Loucy (cell line): ENCODE measurements at regions not wholly inside any gene's neighbourhood (a gene's known extent, or its start where the extent isn't known, plus 50 kb on each side); places are given as distances from the start of the nearest gene placed in this dataset.

Experiments used
- H2AFZ ChIP-seq: fragments of 200-600 bp; sonication (generic); 2 replicates; pipeline ENCODE4 v1.6.0; 2016; ENCODE audit warnings: antibody characterized with exemption, mild to moderate bottlenecking, low read length, moderate library complexity
- H3F3A ChIP-seq: fragments of 200-600 bp; 2 replicates; pipeline ENCODE4 v1.6.0; 2016; ENCODE audit warnings: antibody characterized with exemption, low read depth, mild to moderate bottlenecking
- H3K27me3 ChIP-seq: fragments of 200-600 bp; sonication (generic); 2 replicates; pipeline ENCODE4 v1.6.1; 2014; ENCODE audit warnings: low read length, mild to moderate bottlenecking; ENCODE audit not compliant: insufficient read depth, poor library complexity, severe bottlenecking
- H3K36me3 ChIP-seq: fragments of 200-600 bp; sonication (generic); 2 replicates; pipeline ENCODE4 v1.6.1; 2016; ENCODE audit warnings: low read length; ENCODE audit not compliant: insufficient read depth
- H3K4me1 ChIP-seq: fragments of 200-600 bp; sonication (generic); 2 replicates; pipeline ENCODE4 v1.5.1; 2014; ENCODE audit warnings: low read length, mild to moderate bottlenecking; ENCODE audit not compliant: insufficient read depth, poor library complexity, severe bottlenecking
- H3K4me2 ChIP-seq: fragments of 200-600 bp; sonication (generic); 2 replicates; pipeline ENCODE4 v1.6.0; 2014; ENCODE audit warnings: antibody characterized with exemption, low read length, low read depth, mild to moderate bottlenecking; ENCODE audit not compliant: poor library complexity, severe bottlenecking
- H3K4me3 ChIP-seq: fragments of 200-600 bp; sonication (generic); 2 replicates; pipeline ENCODE4 v1.5.1; 2014; ENCODE audit warnings: low read length, mild to moderate bottlenecking, mixed read lengths; ENCODE audit not compliant: poor library complexity, severe bottlenecking
- H3K79me2 ChIP-seq: fragments of 200-600 bp; sonication (generic); 2 replicates; pipeline ENCODE4 v1.6.1; 2014; ENCODE audit warnings: low read length; ENCODE audit not compliant: insufficient read depth
- H3K9ac ChIP-seq: fragments of 200-600 bp; sonication (generic); 2 replicates; pipeline ENCODE4 v1.6.0; 2014; ENCODE audit warnings: mild to moderate bottlenecking, low read depth, low read length, moderate library complexity; ENCODE audit not compliant: poor library complexity, severe bottlenecking
- H3K9me2 ChIP-seq: fragments of 200-600 bp; sonication (generic); replicated peaks from 2 replicates; pipeline ENCODE4 v1.6.1; 2016; ENCODE audit warnings: low read depth, low read length, mixed read lengths
- H3K9me3 ChIP-seq: fragments of 200-600 bp; sonication (generic); 2 replicates; pipeline ENCODE4 v1.6.1; 2014; ENCODE audit warnings: mild to moderate bottlenecking, antibody characterized with exemption, low read length, low read depth; ENCODE audit not compliant: insufficient read depth
- H4K20me1 ChIP-seq: fragments of 200-600 bp; sonication (generic); 2 replicates; pipeline ENCODE4 v1.6.0; 2014; ENCODE audit warnings: antibody characterized with exemption, low read length, mild to moderate bottlenecking; ENCODE audit not compliant: insufficient read depth, poor library complexity, severe bottlenecking
- EZH2phosphoT487 ChIP-seq: fragments of 200-600 bp; IDR thresholded peaks from 2 replicates; pipeline ENCODE4 v1.6.1; 2018; ENCODE audit warnings: antibody characterized with exemption, mild to moderate bottlenecking, moderate library complexity, borderline replicate concordance
- TF ChIP-seq, protein P1 (sequence below): fragments of 200-600 bp; sonication (generic); conservative IDR thresholded peaks from 2 replicates; pipeline ENCODE4 v1.5.1; 2014; ENCODE audit warnings: mild to moderate bottlenecking, antibody characterized with exemption, low read length

- Histone ChIP-seq H2AFZ (no peak overlapping the region), H3K36me3 (no peaks in the 10 kb centered on the region), H3K4me2 (no peak overlapping the region), H3K27me3 (no peaks in the 10 kb centered on the region), H3K4me1 (no peaks in the 10 kb centered on the region), H3K9me3 (peaks cover 4% of the 10 kb centered on the region; the same call in 1 of the 2 replicates), H3K4me3 (no peak overlapping the region), H3K9me2 (no peaks in the 10 kb centered on the region), H3F3A (no peaks in the 10 kb centered on the region), H3K79me2 (no peaks in the 10 kb centered on the region), H3K9ac (no peak overlapping the region), H4K20me1 (no peaks in the 10 kb centered on the region)
- TF ChIP-seq, protein P1, sequence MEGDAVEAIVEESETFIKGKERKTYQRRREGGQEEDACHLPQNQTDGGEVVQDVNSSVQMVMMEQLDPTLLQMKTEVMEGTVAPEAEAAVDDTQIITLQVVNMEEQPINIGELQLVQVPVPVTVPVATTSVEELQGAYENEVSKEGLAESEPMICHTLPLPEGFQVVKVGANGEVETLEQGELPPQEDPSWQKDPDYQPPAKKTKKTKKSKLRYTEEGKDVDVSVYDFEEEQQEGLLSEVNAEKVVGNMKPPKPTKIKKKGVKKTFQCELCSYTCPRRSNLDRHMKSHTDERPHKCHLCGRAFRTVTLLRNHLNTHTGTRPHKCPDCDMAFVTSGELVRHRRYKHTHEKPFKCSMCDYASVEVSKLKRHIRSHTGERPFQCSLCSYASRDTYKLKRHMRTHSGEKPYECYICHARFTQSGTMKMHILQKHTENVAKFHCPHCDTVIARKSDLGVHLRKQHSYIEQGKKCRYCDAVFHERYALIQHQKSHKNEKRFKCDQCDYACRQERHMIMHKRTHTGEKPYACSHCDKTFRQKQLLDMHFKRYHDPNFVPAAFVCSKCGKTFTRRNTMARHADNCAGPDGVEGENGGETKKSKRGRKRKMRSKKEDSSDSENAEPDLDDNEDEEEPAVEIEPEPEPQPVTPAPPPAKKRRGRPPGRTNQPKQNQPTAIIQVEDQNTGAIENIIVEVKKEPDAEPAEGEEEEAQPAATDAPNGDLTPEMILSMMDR, result no peak
- TF ChIP-seq EZH2phosphoT487, result no peak
Observed at GRCh38 chr14:84825481-84826251, 704.3 kb upstream of the FLRT2 start.

DNA sequence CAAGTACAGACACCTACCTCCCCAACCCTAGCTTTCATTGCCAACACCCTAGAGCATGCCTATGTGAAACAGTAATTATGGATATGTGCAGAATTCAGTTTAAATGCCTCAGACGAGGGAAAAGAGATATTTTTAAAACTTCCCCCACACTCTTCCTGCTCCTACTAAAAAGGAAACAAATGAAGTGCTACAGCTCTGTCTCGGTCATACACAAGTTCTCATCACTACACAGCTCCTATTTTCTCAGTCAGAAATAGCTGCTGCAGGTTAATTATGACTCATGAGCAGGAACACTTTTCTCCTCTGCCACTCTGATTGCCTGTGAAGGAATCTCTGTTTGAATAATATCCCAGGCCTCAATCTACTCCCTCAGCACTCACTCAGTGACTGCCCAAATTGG, 703.6 kb upstream of the FLRT2 start:
- Histone ChIP-seq H3K79me2 (no peaks in the 10 kb centered on the region), H3K4me3 (no peak overlapping the region), H3K4me1 (no peaks in the 10 kb centered on the region), H3K9me2 (no peaks in the 10 kb centered on the region), H4K20me1 (no peaks in the 10 kb centered on the region), H3K4me2 (no peak overlapping the region), H3K27me3 (no peaks in the 10 kb centered on the region), H3K9me3 (peaks cover 4% of the 10 kb centered on the region; the same call in 1 of the 2 replicates), H3K9ac (no peak overlapping the region), H3F3A (no peaks in the 10 kb centered on the region), H3K36me3 (no peaks in the 10 kb centered on the region), H2AFZ (no peak overlapping the region)
- no peak for TF ChIP-seq EZH2phosphoT487
- TF ChIP-seq, protein P1, result no peak

DNA sequence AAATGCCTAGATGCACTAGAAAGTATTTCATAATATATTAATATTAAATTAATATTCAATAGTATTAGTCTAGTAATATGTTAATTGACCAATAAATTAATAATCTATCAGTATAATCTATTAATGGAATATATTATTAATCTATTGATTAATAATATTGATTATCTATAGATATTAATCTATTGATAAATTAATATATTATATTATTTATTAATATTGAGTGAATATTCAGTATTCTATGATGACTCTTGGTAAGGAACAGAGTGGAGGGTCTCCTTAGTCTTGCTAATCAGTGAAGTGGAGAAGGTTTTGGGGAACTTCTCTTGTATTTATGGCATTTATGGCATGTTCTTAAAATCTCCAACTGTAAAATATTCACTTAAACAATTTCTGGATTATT, 679.3 kb upstream of the FLRT2 start:
- Histone ChIP-seq H3K4me2 (no peak overlapping the region), H3K79me2 (no peaks in the 10 kb centered on the region), H3K9me3 (no peaks in the 10 kb centered on the region), H3K9me2 (no peaks in the 10 kb centered on the region), H3K27me3 (no peaks in the 10 kb centered on the region), H2AFZ (no peak overlapping the region), H3K9ac (no peak overlapping the region), H3K4me1 (no peaks in the 10 kb centered on the region), H3F3A (no peaks in the 10 kb centered on the region), H4K20me1 (no peaks in the 10 kb centered on the region), H3K4me3 (no peak overlapping the region), H3K36me3 (no peaks in the 10 kb centered on the region)
- TF ChIP-seq, protein P1, result no peak
- TF ChIP-seq EZH2phosphoT487, result no peak
